ENCODE measurements at regions not wholly inside any gene's neighbourhood (a gene's known extent, or its start where the extent isn't known, plus 50 kb on each side); places are given as distances from the start of the nearest gene placed in this dataset.

GRCh38 chr2:39568561-39569006 is 97.1 kb upstream of the TMEM178A start:
- TF ChIP-seq GATA2 (IDR thresholded peaks at IDR 0.05; ENCODE audit: low read depth, low read length) (no peak), GATA3 (IDR thresholded peaks at IDR 0.05; ENCODE audit: low read depth, low read length) (no peak)
